Osteocyte (in vitro differentiated cells): ENCODE measurements at regions not wholly inside any gene's neighbourhood (a gene's known extent, or its start where the extent isn't known, plus 50 kb on each side); places are given as distances from the start of the nearest gene placed in this dataset.

Experiments
- DNase-seq: peaks from one replicate; pipeline ENCODE4 v3.0.0; 2021; ENCODE audit warnings: mixed read lengths; ENCODE audit not compliant: unreplicated experiment; ENCODE audit errors: extremely low spot score
- H3K27ac Mint-ChIP-seq: one replicate; pipeline ENCODE4 v1.8.0; 2021; ENCODE audit warnings: mild to moderate bottlenecking, mixed read lengths; ENCODE audit not compliant: unreplicated experiment
- H3K27me3 Mint-ChIP-seq: one replicate; pipeline ENCODE4 v1.8.0; 2021; ENCODE audit warnings: mixed read lengths; ENCODE audit not compliant: unreplicated experiment
- H3K36me3 Mint-ChIP-seq: one replicate; pipeline ENCODE4 v1.8.0; 2021; ENCODE audit warnings: mixed read lengths; ENCODE audit not compliant: unreplicated experiment
- H3K4me1 Mint-ChIP-seq: one replicate; pipeline ENCODE4 v1.8.0; 2021; ENCODE audit warnings: mixed read lengths; ENCODE audit not compliant: unreplicated experiment
- H3K4me3 Mint-ChIP-seq: one replicate; pipeline ENCODE4 v1.8.0; 2021; ENCODE audit warnings: mild to moderate bottlenecking, moderate library complexity, mixed read lengths; ENCODE audit not compliant: unreplicated experiment
- H3K9me3 Mint-ChIP-seq: one replicate; pipeline ENCODE4 v1.8.0; 2021; ENCODE audit warnings: mixed read lengths; ENCODE audit not compliant: unreplicated experiment
- TF ChIP-seq, protein P1 (sequence below): fragments of 200-600 bp; sonication (generic); IDR thresholded peaks from 2 replicates; pipeline ENCODE4 v1.5.0; 2021; ENCODE audit warnings: antibody characterized with exemption, mild to moderate bottlenecking, moderate library complexity

GRCh38 chr1:215471463-215471862 lies 95.6 kb upstream of the KCTD3 start:
- Mint-ChIP-seq H3K4me3 (no peak overlapping the region), H3K27ac (no peak overlapping the region), H3K36me3 (no peaks in the 10 kb centered on the region), H3K9me3 (peaks cover 3% of the 10 kb centered on the region), H3K4me1 (peaks cover 8% of the 10 kb centered on the region), H3K27me3 (peaks cover 5% of the 10 kb centered on the region)
- TF ChIP-seq, protein P1, sequence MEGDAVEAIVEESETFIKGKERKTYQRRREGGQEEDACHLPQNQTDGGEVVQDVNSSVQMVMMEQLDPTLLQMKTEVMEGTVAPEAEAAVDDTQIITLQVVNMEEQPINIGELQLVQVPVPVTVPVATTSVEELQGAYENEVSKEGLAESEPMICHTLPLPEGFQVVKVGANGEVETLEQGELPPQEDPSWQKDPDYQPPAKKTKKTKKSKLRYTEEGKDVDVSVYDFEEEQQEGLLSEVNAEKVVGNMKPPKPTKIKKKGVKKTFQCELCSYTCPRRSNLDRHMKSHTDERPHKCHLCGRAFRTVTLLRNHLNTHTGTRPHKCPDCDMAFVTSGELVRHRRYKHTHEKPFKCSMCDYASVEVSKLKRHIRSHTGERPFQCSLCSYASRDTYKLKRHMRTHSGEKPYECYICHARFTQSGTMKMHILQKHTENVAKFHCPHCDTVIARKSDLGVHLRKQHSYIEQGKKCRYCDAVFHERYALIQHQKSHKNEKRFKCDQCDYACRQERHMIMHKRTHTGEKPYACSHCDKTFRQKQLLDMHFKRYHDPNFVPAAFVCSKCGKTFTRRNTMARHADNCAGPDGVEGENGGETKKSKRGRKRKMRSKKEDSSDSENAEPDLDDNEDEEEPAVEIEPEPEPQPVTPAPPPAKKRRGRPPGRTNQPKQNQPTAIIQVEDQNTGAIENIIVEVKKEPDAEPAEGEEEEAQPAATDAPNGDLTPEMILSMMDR: no peak
- DNase-seq: no peak

- no peaks in the 10 kb centered on the region for H3K36me3 Mint-ChIP-seq
- H3K4me3 Mint-ChIP-seq: no peak overlapping the region
- TF ChIP-seq, protein P1: no peak
- no peak overlapping the region for H3K27ac Mint-ChIP-seq
- DNase-seq: no peak
- H3K4me1 Mint-ChIP-seq: peaks cover 10% of the 10 kb centered on the region
- no peaks in the 10 kb centered on the region for H3K27me3 Mint-ChIP-seq
- H3K9me3 Mint-ChIP-seq: peaks cover 5% of the 10 kb centered on the region
These were observed 94.4 kb upstream of the KCTD3 start for GRCh38 chr1:215472723-215473122.

GRCh38 chr1:215473943-215474342 lies 93.2 kb upstream of the KCTD3 start:
- Mint-ChIP-seq H3K4me1 (peaks cover 10% of the 10 kb centered on the region), H3K27me3 (no peaks in the 10 kb centered on the region), H3K4me3 (no peak overlapping the region), H3K27ac (no peak overlapping the region), H3K9me3 (peaks cover 9% of the 10 kb centered on the region), H3K36me3 (no peaks in the 10 kb centered on the region)
- TF ChIP-seq, protein P1: no peak
- DNase-seq: no peak

DNA sequence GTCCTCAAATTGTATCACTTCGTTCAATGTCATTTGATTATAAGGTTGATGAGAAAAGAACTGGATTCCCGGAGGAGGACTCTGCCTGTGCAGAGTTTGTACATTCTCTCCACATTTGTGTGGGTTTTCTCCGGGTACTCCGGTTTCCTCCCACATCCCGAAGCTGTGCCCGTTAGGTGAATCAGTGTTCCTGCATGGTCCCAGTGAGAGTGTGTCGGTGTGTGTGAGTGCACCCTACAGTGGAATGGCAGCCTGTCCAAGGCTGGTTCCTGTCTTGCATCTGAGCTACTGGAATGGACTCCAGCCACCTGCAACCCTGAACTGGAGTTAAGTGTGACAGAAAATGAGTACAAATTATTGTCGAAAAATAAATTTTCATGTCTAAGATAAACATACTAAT lies 92.2 kb upstream of the KCTD3 start:
- H3K27ac Mint-ChIP-seq: no peak overlapping the region
- DNase-seq: no peak
- H3K4me3 Mint-ChIP-seq: no peak overlapping the region
- H3K27me3 Mint-ChIP-seq: no peaks in the 10 kb centered on the region
- no peaks in the 10 kb centered on the region for H3K36me3 Mint-ChIP-seq
- TF ChIP-seq, protein P1: no peak
- peaks cover 9% of the 10 kb centered on the region for H3K9me3 Mint-ChIP-seq
- H3K4me1 Mint-ChIP-seq: peaks cover 10% of the 10 kb centered on the region

DNA sequence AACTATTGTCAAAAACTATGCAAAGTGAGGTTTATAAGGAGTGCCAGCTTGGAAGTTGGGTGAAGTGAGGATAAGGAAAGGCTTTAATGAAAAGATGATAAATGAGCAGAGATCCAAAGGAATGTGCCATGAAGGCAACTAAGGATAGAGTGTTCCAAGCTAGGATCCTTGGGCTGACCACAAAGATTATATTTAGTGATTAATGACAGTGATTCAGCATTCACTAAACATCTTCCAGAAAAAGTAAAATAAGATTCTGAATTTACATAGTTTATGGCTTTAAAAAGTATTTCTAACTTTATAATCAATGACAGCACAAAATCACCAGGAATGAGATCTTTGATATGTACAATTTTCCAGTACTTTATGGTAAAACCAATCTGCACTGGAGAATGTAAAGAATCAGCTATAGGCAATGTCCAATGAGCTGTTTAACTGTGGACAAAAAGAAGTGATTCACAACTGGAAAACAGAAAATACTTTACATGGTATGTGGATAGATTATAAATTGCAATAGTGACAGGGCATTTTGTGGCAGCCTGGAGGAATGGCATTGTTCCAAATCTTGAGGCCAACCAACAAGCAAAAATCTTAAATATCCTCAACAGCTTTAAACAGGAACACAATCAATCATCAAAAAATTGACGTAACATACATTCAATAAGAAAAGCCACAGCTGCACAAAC lies 91.2 kb upstream of the KCTD3 start:
- Mint-ChIP-seq H3K4me3 (no peak overlapping the region), H3K4me1 (peaks cover 10% of the 10 kb centered on the region), H3K27ac (peak overlapping the region; percentile 29), H3K9me3 (peaks cover 9% of the 10 kb centered on the region), H3K27me3 (no peaks in the 10 kb centered on the region), H3K36me3 (no peaks in the 10 kb centered on the region)
- TF ChIP-seq, protein P1: no peak
- no peak for DNase-seq
